Keratinocyte (primary cell): ENCODE measurements at regions not wholly inside any gene's neighbourhood (a gene's known extent, or its start where the extent isn't known, plus 50 kb on each side); places are given as distances from the start of the nearest gene placed in this dataset.

ENCODE experiments used
- DNase-seq: peaks from one replicate; pipeline ENCODE4 v3.0.0-alpha.2; 2011; ENCODE audit warnings: low read depth, missing footprints, low spot score
- FAIRE-seq: peaks from 2 replicates; lab custom pipeline; 2011; peaks lifted over from hg19 to GRCh38; lab: Jason Lieb, UNC
- H2AFZ ChIP-seq: 2 replicates; pipeline ENCODE4 v1.6.0; 2012; ENCODE audit warnings: low read length, control low read depth, inconsistent platforms; ENCODE audit not compliant: control insufficient read depth
- H3K27ac ChIP-seq: 2 replicates; pipeline ENCODE4 v1.5.1; 2011; ENCODE audit warnings: low read length; ENCODE audit not compliant: control insufficient read depth, insufficient read depth
- H3K27me3 ChIP-seq: 3 replicates; pipeline ENCODE4 v1.6.0; 2011; ENCODE audit warnings: low read length; ENCODE audit not compliant: control insufficient read depth, insufficient read depth; ENCODE audit errors: extremely low read depth
- H3K36me3 ChIP-seq, 2 experiments: 2 replicates in 1 of 2; 3 replicates in 1 of 2; pipeline ENCODE4 v1.5.1; 2011; ENCODE audit warnings: low read length in 2 of 2, mild to moderate bottlenecking in 1 of 2; ENCODE audit not compliant: control insufficient read depth in 2 of 2, insufficient read depth in 2 of 2; ENCODE audit errors: extremely low read depth in 1 of 2
- H3K4me1 ChIP-seq: 3 replicates; pipeline ENCODE4 v1.5.1; 2011; ENCODE audit warnings: low read length; ENCODE audit not compliant: control insufficient read depth, insufficient read depth; ENCODE audit errors: extremely low read depth
- H3K4me2 ChIP-seq: 3 replicates; pipeline ENCODE4 v1.6.0; 2011; ENCODE audit warnings: low read depth, low read length; ENCODE audit not compliant: control insufficient read depth, insufficient read depth; ENCODE audit errors: extremely low read depth
- H3K4me3 ChIP-seq, 3 experiments: fragments of 200-600 bp in 1 of 3; sonication (generic) in 1 of 3; 2 replicates in 2 of 3; 3 replicates in 1 of 3; pipeline ENCODE4 v1.5.1; 2011 to 2016; ENCODE audit warnings: low read length in 3 of 3, mild to moderate bottlenecking in 3 of 3, control low read depth in 2 of 3, inconsistent platforms in 1 of 3, low read depth in 1 of 3, mixed read lengths in 1 of 3, mixed run types in 1 of 3, moderate library complexity in 1 of 3; ENCODE audit not compliant: control insufficient read depth in 2 of 3, insufficient read depth in 2 of 3; ENCODE audit errors: extremely low read depth in 1 of 3
- H3K79me2 ChIP-seq: 2 replicates; pipeline ENCODE4 v1.6.0; 2012; ENCODE audit warnings: low read length; ENCODE audit not compliant: control insufficient read depth, insufficient read depth
- H3K9ac ChIP-seq: 3 replicates; pipeline ENCODE4 v1.6.0; 2011; ENCODE audit warnings: low read length; ENCODE audit not compliant: control insufficient read depth, insufficient read depth; ENCODE audit errors: extremely low read depth
- H3K9me1 ChIP-seq: 3 replicates; pipeline ENCODE4 v1.6.0; 2011; ENCODE audit warnings: low read length; ENCODE audit not compliant: control insufficient read depth, insufficient read depth; ENCODE audit errors: extremely low read depth
- H3K9me3 ChIP-seq: 2 replicates; pipeline ENCODE4 v1.5.1; 2012; ENCODE audit warnings: low read depth, low read length; ENCODE audit not compliant: control insufficient read depth
- H4K20me1 ChIP-seq: 3 replicates; pipeline ENCODE4 v1.6.0; 2011; ENCODE audit warnings: low read length; ENCODE audit not compliant: control insufficient read depth, insufficient read depth; ENCODE audit errors: extremely low read depth
- CTCF ChIP-seq, 3 experiments: IDR thresholded peaks in 1 of 3; conservative IDR thresholded peaks in 1 of 3; optimal IDR thresholded peaks in 1 of 3; 2 replicates in 2 of 3; 3 replicates in 1 of 3; pipeline versions ENCODE3 to v1.5.1; 2011; ENCODE audit warnings: low read length in 3 of 3, mild to moderate bottlenecking in 3 of 3, moderate library complexity in 2 of 3, control low read depth in 1 of 3, inconsistent platforms in 1 of 3; ENCODE audit not compliant: insufficient read depth in 2 of 3; ENCODE audit errors: extremely low read depth in 1 of 3
- EZH2 ChIP-seq: IDR thresholded peaks from one replicate; pipeline ENCODE4 v1.6.1; 2012; ENCODE audit warnings: inconsistent platforms, mild to moderate bottlenecking, low read length, moderate library complexity
- dilution Hi-C: fragments of 300-500 bp; cut with MboI; formaldehyde crosslinking; loops from one replicate; pipeline ENCODE4 v1.7.0; 2020; ENCODE audit warnings: low sequenced_read_pairs; ENCODE audit not compliant: extremely low pct_ligation_motif_present

GRCh38 chr11:127902382-127902781 is 685.0 kb downstream of the ETS1 start:
- Histone ChIP-seq H3K4me1 (no peaks in the 10 kb centered on the region), H4K20me1 (no peaks in the 10 kb centered on the region), H3K36me3 (no peaks in the 10 kb centered on the region), H3K27ac (no peak overlapping the region), H3K79me2 (no peaks in the 10 kb centered on the region), H3K9me3 (no peaks in the 10 kb centered on the region), H3K4me3 (no peak overlapping the region), H3K9ac (no peak overlapping the region), H3K4me2 (no peak overlapping the region), H2AFZ (no peak overlapping the region), H3K27me3 (no peaks in the 10 kb centered on the region), H3K9me1 (no peaks in the 10 kb centered on the region)
- DNase-seq, result no peak
- dilution Hi-C loops, result no loop called here
- no peak for FAIRE-seq
- no peak for TF ChIP-seq CTCF (optimal IDR thresholded peaks at IDR 0.05 in 1 of 3, IDR thresholded peaks at IDR 0.05 in 1 of 3, conservative IDR thresholded peaks at IDR 0.05 in 1 of 3; ENCODE audit: extremely low read depth in 1 of 3, insufficient read depth in 2 of 3, low read length in 3 of 3)
- TF ChIP-seq EZH2, result no peak

- H3K27ac ChIP-seq, result no peak overlapping the region
- no peak overlapping the region for H3K4me2 ChIP-seq
- H3K4me1 ChIP-seq, result no peaks in the 10 kb centered on the region
- FAIRE-seq, result no peak
- no peak overlapping the region for H3K9ac ChIP-seq
- no peak for DNase-seq
- no peak overlapping the region for H3K4me3 ChIP-seq
- H3K9me3 ChIP-seq, result no peaks in the 10 kb centered on the region
- no peaks in the 10 kb centered on the region for H4K20me1 ChIP-seq
- dilution Hi-C loops, result no loop called here
- TF ChIP-seq EZH2 (no peak), CTCF (optimal IDR thresholded peaks at IDR 0.05 in 1 of 3, IDR thresholded peaks at IDR 0.05 in 1 of 3, conservative IDR thresholded peaks at IDR 0.05 in 1 of 3; ENCODE audit: extremely low read depth in 1 of 3, insufficient read depth in 2 of 3, low read length in 3 of 3) (no peak)
- no peaks in the 10 kb centered on the region for H3K9me1 ChIP-seq
- no peaks in the 10 kb centered on the region for H3K79me2 ChIP-seq
- H3K36me3 ChIP-seq, result no peaks in the 10 kb centered on the region
- H3K27me3 ChIP-seq, result no peaks in the 10 kb centered on the region
- H2AFZ ChIP-seq, result no peak overlapping the region
Observed at GRCh38 chr11:127898422-127899365, 688.7 kb downstream of the ETS1 start.
